ENCODE measurements at regions not wholly inside any gene's neighbourhood (a gene's known extent, or its start where the extent isn't known, plus 50 kb on each side); places are given as distances from the start of the nearest gene placed in this dataset.

DNA sequence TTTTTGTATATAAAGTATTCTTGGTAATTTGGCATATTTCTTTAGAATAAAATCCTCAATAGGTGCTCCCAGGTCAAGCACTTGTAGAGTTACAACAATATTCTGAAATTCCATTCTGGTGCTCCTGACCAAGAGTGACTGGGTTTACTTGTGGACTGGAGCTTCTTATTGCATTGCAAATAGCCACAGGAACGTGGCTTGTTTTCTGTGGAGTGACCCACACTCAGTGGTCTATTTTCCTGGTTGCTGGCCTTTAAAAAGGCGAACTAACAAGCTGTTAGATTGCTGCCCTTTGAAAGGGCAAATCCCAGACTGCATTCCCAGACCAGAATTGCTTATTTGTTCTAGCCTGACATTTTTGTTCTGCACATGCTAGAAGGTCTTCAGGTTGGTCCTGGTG, 658.8 kb upstream of the GOT2 start:
- TF ChIP-seq POLR2A (IDR thresholded peaks at IDR 0.05), result no peak
- TF ChIP-seq, protein P1, sequence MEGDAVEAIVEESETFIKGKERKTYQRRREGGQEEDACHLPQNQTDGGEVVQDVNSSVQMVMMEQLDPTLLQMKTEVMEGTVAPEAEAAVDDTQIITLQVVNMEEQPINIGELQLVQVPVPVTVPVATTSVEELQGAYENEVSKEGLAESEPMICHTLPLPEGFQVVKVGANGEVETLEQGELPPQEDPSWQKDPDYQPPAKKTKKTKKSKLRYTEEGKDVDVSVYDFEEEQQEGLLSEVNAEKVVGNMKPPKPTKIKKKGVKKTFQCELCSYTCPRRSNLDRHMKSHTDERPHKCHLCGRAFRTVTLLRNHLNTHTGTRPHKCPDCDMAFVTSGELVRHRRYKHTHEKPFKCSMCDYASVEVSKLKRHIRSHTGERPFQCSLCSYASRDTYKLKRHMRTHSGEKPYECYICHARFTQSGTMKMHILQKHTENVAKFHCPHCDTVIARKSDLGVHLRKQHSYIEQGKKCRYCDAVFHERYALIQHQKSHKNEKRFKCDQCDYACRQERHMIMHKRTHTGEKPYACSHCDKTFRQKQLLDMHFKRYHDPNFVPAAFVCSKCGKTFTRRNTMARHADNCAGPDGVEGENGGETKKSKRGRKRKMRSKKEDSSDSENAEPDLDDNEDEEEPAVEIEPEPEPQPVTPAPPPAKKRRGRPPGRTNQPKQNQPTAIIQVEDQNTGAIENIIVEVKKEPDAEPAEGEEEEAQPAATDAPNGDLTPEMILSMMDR (IDR thresholded peaks at IDR 0.05 in 8 of 11, conservative IDR thresholded peaks at IDR 0.05 in 3 of 11), result no peak
- no peak for TF ChIP-seq POLR2AphosphoS5 (IDR thresholded peaks at IDR 0.05)
